Subcutaneous abdominal adipose tissue (tissue), 5 donors: ENCODE measurements at regions not wholly inside any gene's neighbourhood (a gene's known extent, or its start where the extent isn't known, plus 50 kb on each side); places are given as distances from the start of the nearest gene placed in this dataset.

Experiments
- H3K27ac ChIP-seq: one replicate; pipeline ENCODE4 v1.7.0; 2013; ENCODE audit warnings: low read depth, mild to moderate bottlenecking, inconsistent platforms, low read length, moderate library complexity
- H3K27me3 ChIP-seq, 5 donors: one replicate each; pipeline ENCODE4 v1.7.0; 2013; ENCODE audit warnings: low read length in 5 of 5, inconsistent platforms in 1 of 5; ENCODE audit not compliant: control insufficient read depth in 5 of 5, insufficient read depth in 4 of 5
- H3K36me3 ChIP-seq, 5 donors: one replicate each; pipeline ENCODE4 v1.7.0; 2013; ENCODE audit warnings: low read length in 5 of 5; ENCODE audit not compliant: control insufficient read depth in 5 of 5, insufficient read depth in 5 of 5
- H3K4me1 ChIP-seq, 5 donors: one replicate each; pipeline ENCODE4 v1.7.0; 2013; ENCODE audit warnings: low read length in 5 of 5, mild to moderate bottlenecking in 3 of 5, moderate library complexity in 1 of 5; ENCODE audit not compliant: control insufficient read depth in 5 of 5, insufficient read depth in 5 of 5
- H3K4me3 ChIP-seq, 5 donors: one replicate each; pipeline ENCODE4 v1.7.0; 2013; ENCODE audit warnings: low read length in 5 of 5, low read depth in 1 of 5
- H3K9ac ChIP-seq, 5 donors: one replicate each; pipeline ENCODE4 v1.7.0; 2013; ENCODE audit warnings: low read length in 5 of 5, mild to moderate bottlenecking in 4 of 5, moderate library complexity in 3 of 5
- H3K9me3 ChIP-seq, 5 donors: one replicate each; pipeline ENCODE4 v1.7.0; 2013; ENCODE audit warnings: low read length in 5 of 5; ENCODE audit not compliant: control insufficient read depth in 5 of 5
- donor health status: healthy.
- donor health status: healthy.
- donor health status: healthy.
- donor health status: healthy.
- donor health status: healthy.

DNA sequence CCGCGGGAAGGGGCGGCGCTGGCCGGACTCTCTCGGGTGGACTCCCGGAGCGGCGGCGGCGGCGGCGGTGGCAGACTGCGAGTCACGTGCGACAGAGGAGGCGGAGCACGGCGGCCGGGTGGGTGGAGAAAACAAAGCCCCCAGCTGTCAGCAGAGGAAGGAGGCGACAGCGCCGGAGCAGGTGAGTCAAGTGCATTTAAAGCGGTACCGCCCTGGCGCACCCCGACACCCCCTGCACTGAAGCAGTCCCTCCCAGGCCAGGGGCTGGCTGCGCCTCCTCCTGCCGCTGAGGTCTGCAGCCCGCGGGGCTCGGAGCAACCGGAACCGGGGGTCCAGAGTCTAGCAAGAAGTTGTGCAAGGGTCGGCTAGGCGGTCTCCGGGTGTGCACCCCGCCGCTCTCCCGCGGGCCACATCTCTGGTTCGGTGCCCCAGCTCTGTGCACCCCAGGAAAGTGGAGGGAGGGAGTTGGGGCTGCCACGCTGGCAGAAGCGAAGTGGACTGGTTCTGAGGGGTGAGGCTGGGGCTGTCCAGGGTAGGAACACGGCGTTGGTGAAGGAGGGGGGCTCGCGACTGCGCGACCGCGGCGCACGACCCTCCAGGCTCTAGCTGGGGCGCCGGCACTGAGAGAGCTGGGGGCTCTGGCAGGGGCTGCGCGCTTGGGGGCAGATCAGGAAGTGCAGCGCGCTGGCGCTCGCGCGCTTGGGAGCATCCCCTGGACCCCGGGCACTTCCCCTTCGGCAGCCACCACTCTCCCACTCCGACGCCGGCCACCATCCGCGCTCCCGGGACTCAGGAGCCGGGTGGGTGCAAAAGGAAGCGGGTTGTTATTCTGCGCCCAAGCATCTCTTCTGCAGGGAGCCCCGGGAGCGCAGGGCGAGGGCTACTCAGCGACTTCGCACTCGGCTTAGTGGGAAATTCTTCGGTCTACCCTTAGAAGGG, 64.0 kb upstream of the MAPRE2 start:
- peak overlapping the region; percentile 74 to 91 (median 88) for H3K4me3 ChIP-seq
- no peaks in the 10 kb centered on the region for H3K9me3 ChIP-seq
- peak overlapping the region in 3 of 5 donors; percentile 49 to 77 (median 74) for H3K9ac ChIP-seq
- no peaks in the 10 kb centered on the region for H3K36me3 ChIP-seq
- H3K27me3 ChIP-seq: no peaks in the 10 kb centered on the region
- peak overlapping the region; percentile 43 for H3K27ac ChIP-seq
- H3K4me1 ChIP-seq: peaks cover 2 to 39% (median 30%) of the 10 kb centered on the region in 5 donors

DNA sequence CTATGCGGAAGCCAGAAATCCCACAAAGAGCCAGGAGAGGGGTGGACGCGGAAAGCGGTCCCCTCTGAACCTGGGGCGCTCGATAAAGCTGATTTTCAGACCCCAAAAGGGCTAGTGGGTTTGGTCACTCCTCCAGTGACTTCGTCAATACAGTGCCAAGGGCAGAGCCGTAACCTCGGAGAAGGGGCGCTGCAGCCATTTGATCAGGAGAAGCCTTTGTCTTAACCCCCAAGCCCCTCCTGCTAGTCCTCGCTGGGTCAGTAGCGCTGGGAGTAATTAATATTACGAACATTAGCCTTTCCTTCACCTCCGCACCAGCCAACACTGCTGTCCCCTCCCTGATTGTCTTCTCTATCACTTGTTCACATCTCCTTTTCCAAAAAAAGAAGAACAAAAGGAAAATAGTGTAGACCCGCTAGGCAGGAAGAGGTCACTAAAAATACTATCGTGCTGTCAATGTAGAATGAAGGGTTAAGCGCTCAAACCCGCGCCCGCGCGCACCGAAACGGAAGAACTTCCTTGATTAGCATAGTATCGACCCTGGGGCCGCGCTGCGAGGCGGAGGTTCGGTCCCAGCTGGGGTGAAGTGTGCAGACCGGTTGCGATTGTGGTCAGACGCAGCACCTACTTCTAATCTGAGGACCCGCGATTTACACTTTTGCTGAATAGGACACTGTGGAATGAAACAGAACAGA, 63.2 kb upstream of the MAPRE2 start:
- H3K27ac ChIP-seq: peak overlapping the region; percentile 43
- peaks cover 2 to 39% (median 30%) of the 10 kb centered on the region in 5 donors for H3K4me1 ChIP-seq
- peak overlapping the region; percentile 74 to 91 (median 88) for H3K4me3 ChIP-seq
- peak overlapping the region; percentile 36 to 77 (median 68) for H3K9ac ChIP-seq
- H3K36me3 ChIP-seq: no peaks in the 10 kb centered on the region
- no peaks in the 10 kb centered on the region for H3K9me3 ChIP-seq
- no peaks in the 10 kb centered on the region for H3K27me3 ChIP-seq

DNA sequence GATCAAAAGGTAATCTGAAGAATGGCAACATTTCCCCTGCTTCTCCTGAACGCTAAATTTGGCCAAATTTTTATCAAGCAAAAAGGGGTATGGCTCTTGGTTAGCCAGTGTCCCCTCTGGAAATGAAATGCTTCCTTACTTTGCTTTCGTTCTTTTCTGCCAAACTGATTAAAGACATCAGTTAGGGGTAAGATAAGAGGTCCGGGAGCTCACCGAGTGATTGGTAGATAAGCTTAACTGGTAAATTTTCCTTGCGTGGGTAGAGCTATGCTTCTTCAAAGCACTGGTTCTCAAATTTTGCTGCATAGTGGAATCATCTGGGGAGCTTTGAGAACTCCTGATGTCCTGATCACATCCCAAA, 62.7 kb upstream of the MAPRE2 start:
- Histone ChIP-seq H3K9me3 (no peaks in the 10 kb centered on the region), H3K27ac (peak overlapping the region; percentile 43), H3K36me3 (no peaks in the 10 kb centered on the region), H3K4me1 (peaks cover 2 to 39% (median 30%) of the 10 kb centered on the region in 5 donors), H3K9ac (peak overlapping the region; percentile 36 to 77 (median 58)), H3K4me3 (peak overlapping the region; percentile 74 to 91 (median 88)), H3K27me3 (no peaks in the 10 kb centered on the region)

DNA sequence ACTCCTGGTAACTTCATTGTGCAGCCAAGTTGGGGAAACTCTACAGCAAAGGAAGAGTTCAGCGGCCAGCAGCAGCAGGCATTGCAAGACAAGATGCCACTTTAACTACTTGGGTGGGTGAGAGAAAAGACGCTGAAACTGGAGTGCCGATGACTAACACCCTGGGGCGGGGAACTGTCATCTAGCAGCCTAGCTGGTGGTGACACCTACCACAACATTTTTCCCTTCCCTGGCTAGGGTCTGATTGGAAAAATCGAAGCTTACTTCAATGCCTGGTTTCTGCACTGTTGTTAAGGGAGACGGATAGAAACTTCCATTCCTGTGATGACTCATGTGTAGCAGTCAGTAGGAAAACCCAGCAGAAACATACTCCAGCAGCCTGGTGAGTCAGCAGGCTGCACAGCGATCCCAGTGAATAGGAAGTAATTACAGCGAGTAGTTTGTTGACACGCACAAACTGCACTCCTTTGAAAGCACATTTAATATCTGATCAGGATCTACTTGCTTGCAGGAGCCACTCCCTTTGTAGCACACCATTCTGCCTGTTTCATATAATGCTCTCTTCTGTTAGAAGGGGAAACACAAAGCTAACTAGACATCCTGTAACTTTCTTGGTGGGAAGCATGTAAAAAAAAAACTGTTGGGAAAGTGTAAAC, 62.1 kb upstream of the MAPRE2 start:
- no peaks in the 10 kb centered on the region for H3K36me3 ChIP-seq
- H3K9ac ChIP-seq: peak overlapping the region in 3 of 5 donors; percentile 23 to 77 (median 49)

DNA sequence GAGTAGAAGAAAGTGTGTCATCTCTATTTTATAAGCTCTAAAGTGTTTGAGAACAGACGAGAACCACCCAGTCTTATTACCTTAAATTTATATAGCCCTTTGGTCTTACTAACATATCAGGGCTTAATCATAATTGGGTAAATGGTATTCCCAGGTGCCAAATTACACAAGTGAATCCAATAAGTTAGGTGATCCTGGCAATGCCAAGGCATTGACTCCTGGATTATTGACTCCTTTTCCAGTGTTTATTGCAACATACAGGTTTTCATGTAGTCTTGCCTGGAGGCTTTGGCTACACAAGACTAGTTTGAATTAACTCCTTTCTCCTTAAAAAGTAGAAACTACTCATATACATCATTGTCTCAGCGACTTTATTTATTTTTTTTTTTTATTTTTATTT, 59.7 kb upstream of the MAPRE2 start:
- Histone ChIP-seq H3K4me3 (no peak overlapping the region), H3K27ac (no peak overlapping the region), H3K27me3 (no peaks in the 10 kb centered on the region), H3K36me3 (no peaks in the 10 kb centered on the region), H3K9me3 (no peaks in the 10 kb centered on the region), H3K9ac (no peak overlapping the region), H3K4me1 (peaks cover 2 to 31% (median 24%) of the 10 kb centered on the region in 5 donors)

More for the DNA sequence above, 62.1 kb upstream of the MAPRE2 start:
- Histone ChIP-seq H3K27ac (peak overlapping the region; percentile 43), H3K4me1 (peaks cover 2 to 39% (median 30%) of the 10 kb centered on the region in 5 donors), H3K27me3 (no peaks in the 10 kb centered on the region), H3K4me3 (peak overlapping the region; percentile 74 to 91 (median 88)), H3K9me3 (no peaks in the 10 kb centered on the region)

DNA sequence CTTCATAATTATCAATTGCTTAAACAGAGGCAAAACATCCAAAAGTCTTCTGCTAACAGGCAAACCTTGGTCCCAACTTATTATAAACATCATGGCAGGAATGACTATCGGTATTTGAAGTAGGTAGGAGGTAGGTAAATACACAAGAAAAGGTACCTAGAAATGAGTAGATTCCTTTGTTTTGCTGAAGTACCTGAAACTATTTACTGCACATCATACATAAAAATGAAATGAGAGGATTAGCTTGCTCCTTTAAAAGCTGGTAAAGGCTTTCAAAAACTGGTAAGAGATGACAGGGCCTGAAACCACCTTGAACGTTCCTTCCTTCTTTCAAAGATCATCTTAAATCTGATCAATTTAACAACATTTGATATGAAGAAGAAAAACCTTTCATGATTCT, 55.2 kb upstream of the MAPRE2 start:
- H3K9ac ChIP-seq: no peak overlapping the region
- no peak overlapping the region for H3K27ac ChIP-seq
- H3K27me3 ChIP-seq: no peaks in the 10 kb centered on the region
- no peaks in the 10 kb centered on the region for H3K4me1 ChIP-seq
- H3K4me3 ChIP-seq: no peak overlapping the region
- H3K9me3 ChIP-seq: no peaks in the 10 kb centered on the region
- H3K36me3 ChIP-seq: no peaks in the 10 kb centered on the region

DNA sequence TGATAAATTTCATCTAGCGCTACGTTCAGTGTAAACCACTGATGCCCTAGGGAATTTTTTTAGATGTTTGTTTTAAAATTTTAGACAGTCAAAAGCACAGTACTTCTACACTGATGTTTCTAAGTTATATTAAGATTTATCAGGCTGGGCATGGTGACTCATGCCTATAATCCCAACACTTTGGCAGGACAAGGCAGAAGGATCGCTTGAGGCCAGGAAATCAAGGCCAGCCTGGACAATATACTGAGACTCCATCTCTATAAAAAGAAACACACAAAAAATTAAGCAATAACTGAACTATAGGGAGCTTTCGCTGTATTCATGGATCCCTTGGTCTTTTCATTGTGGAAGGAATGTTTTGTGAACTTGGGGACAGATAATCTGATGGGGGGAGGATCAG, 50.6 kb upstream of the MAPRE2 start:
- H3K9ac ChIP-seq: no peak overlapping the region
- no peaks in the 10 kb centered on the region for H3K9me3 ChIP-seq
- H3K4me3 ChIP-seq: no peak overlapping the region
- peaks cover 0 to 11% (median 8%) of the 10 kb centered on the region in 5 donors for H3K4me1 ChIP-seq
- H3K36me3 ChIP-seq: no peaks in the 10 kb centered on the region
- no peaks in the 10 kb centered on the region for H3K27me3 ChIP-seq
- H3K27ac ChIP-seq: no peak overlapping the region

DNA sequence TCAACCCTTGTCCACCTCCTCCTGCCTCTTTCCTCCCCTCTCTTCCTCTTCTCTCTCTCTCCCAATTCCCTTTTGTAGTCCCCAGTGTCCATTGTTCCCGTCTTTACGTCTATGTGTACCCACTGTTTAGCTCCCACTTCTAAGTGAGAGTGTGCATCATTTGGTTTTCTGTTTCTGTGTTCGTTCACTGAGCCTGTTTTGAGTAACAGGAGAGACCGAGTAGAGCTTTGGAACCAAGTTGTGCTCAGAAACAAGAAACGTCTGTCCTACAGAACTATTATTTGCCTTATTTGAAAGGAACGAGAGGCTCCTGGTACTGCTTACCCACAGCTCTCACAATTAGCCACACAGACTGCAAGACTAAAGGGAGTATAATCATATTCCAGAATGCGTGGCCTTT, 50.1 kb upstream of the MAPRE2 start:
- Histone ChIP-seq H3K36me3 (no peaks in the 10 kb centered on the region), H3K4me1 (peaks cover 0 to 11% (median 8%) of the 10 kb centered on the region in 5 donors), H3K4me3 (no peak overlapping the region), H3K27me3 (no peaks in the 10 kb centered on the region), H3K27ac (no peak overlapping the region), H3K9me3 (no peaks in the 10 kb centered on the region), H3K9ac (no peak overlapping the region)
